Neural cell (in vitro differentiated cells): ENCODE measurements at regions not wholly inside any gene's neighbourhood (a gene's known extent, or its start where the extent isn't known, plus 50 kb on each side); places are given as distances from the start of the nearest gene placed in this dataset.

Source experiments
- H2AFZ ChIP-seq: fragments of 200-600, 300-800 bp; sonication (generic), shearing (Covaris generic); 2 replicates; pipeline ENCODE4 v1.6.0; 2014; ENCODE audit warnings: low read depth, mild to moderate bottlenecking, antibody characterized with exemption, low read length, moderate library complexity
- H3F3A ChIP-seq: fragments of 200-600 bp; shearing (Covaris generic); 2 replicates; pipeline ENCODE4 v1.6.1; 2016; ENCODE audit warnings: mild to moderate bottlenecking, moderate library complexity, mixed read lengths, antibody characterized with exemption, low read length; ENCODE audit not compliant: insufficient read depth, poor library complexity, severe bottlenecking
- H3K27ac ChIP-seq: fragments of 200-600, 300-800 bp; sonication (generic), shearing (Covaris generic); 2 replicates; pipeline ENCODE4 v1.5.1; 2014; ENCODE audit warnings: mild to moderate bottlenecking, low read length, moderate library complexity
- H3K27me3 ChIP-seq: fragments of 300-800, 200-600 bp; sonication (generic), shearing (Covaris generic); 2 replicates; pipeline ENCODE4 v1.6.0; 2014; ENCODE audit warnings: mild to moderate bottlenecking, low read depth, low read length, moderate library complexity; ENCODE audit not compliant: insufficient read depth
- H3K36me3 ChIP-seq: fragments of 300-800, 200-600 bp; sonication (generic), shearing (Covaris generic); 2 replicates; pipeline ENCODE4 v1.5.1; 2014; ENCODE audit warnings: mild to moderate bottlenecking, antibody characterized with exemption, low read length, moderate library complexity; ENCODE audit not compliant: insufficient read depth
- H3K4me2 ChIP-seq: fragments of 300-800, 200-600 bp; sonication (generic), shearing (Covaris generic); 2 replicates; pipeline ENCODE4 v1.6.0; 2014; ENCODE audit warnings: mild to moderate bottlenecking, low read length
- H3K4me3 ChIP-seq: fragments of 300-800, 200-600 bp; sonication (generic), shearing (Covaris generic); 2 replicates; pipeline ENCODE4 v1.5.1; 2014; ENCODE audit warnings: mild to moderate bottlenecking, low read length, moderate library complexity
- H3K79me2 ChIP-seq: fragments of 200-600 bp; shearing (Covaris generic); replicated peaks from 2 replicates; pipeline ENCODE4 v1.6.0; 2014; ENCODE audit warnings: mild to moderate bottlenecking, low read length, moderate library complexity; ENCODE audit not compliant: insufficient read depth
- H3K9ac ChIP-seq: fragments of 300-800, 200-600 bp; sonication (generic), shearing (Covaris generic); 2 replicates; pipeline ENCODE4 v1.6.1; 2016; ENCODE audit warnings: mild to moderate bottlenecking, low read length, mixed read lengths
- H3K9me2 ChIP-seq: fragments of 200-600 bp; shearing (Covaris generic); 2 replicates; pipeline ENCODE4 v1.6.1; 2016; ENCODE audit warnings: mild to moderate bottlenecking, low read length, mixed read lengths; ENCODE audit not compliant: insufficient read depth
- H3K9me3 ChIP-seq: fragments of 200-600, 300-800 bp; sonication (generic), shearing (Covaris generic); 2 replicates; pipeline ENCODE4 v1.6.1; 2016; ENCODE audit warnings: mild to moderate bottlenecking, mixed run types, low read length, moderate library complexity, mixed read lengths
- H4K20me1 ChIP-seq: fragments of 200-600 bp; shearing (Covaris generic); 2 replicates; pipeline ENCODE4 v1.6.1; 2016; ENCODE audit warnings: mild to moderate bottlenecking, mixed run types; ENCODE audit not compliant: insufficient read depth
- CTCF ChIP-seq: fragments of 450-650 bp; IDR thresholded peaks from 2 replicates; pipeline ENCODE4 v1.5.1; 2014; ENCODE audit warnings: antibody characterized with exemption, mild to moderate bottlenecking, moderate library complexity; ENCODE audit not compliant: poor library complexity, severe bottlenecking
- EP300 ChIP-seq: fragments of 450-650 bp; conservative IDR thresholded peaks from 2 replicates; pipeline ENCODE4 v1.6.1; 2014; ENCODE audit warnings: antibody characterized with exemption, mild to moderate bottlenecking, moderate library complexity; ENCODE audit not compliant: poor library complexity, severe bottlenecking
- EZH2 ChIP-seq: fragments of 200-600, 300-800 bp; shearing (Covaris generic), sonication (generic); IDR thresholded peaks from 2 replicates; pipeline ENCODE4 v1.6.1; 2014; ENCODE audit warnings: antibody characterized with exemption, low read length, borderline replicate concordance, mild to moderate bottlenecking; ENCODE audit not compliant: insufficient read depth, poor library complexity, severe bottlenecking
- MXI1 ChIP-seq: fragments of 450-650 bp; conservative IDR thresholded peaks from 2 replicates; pipeline ENCODE4 v1.6.1; 2014; ENCODE audit warnings: antibody characterized with exemption, mild to moderate bottlenecking; ENCODE audit not compliant: poor library complexity, severe bottlenecking
- POLR2AphosphoS5 ChIP-seq: IDR thresholded peaks from 2 replicates; pipeline ENCODE4 v1.6.1; 2012
- RAD21 ChIP-seq: fragments of 450-650 bp; conservative IDR thresholded peaks from 2 replicates; pipeline ENCODE4 v1.6.1; 2014; ENCODE audit warnings: antibody characterized with exemption, mild to moderate bottlenecking, moderate library complexity
- REST ChIP-seq: IDR thresholded peaks from 2 replicates; pipeline ENCODE4 v1.6.1; 2012; ENCODE audit warnings: borderline replicate concordance
- SMC3 ChIP-seq: fragments of 450-650 bp; conservative IDR thresholded peaks from 2 replicates; pipeline ENCODE4 v1.6.1; 2014; ENCODE audit warnings: antibody characterized with exemption, mild to moderate bottlenecking, moderate library complexity; ENCODE audit not compliant: poor library complexity
- TAF1 ChIP-seq: IDR thresholded peaks from 2 replicates; pipeline ENCODE4 v1.6.1; 2012; ENCODE audit warnings: low read depth

- H3K9me2 ChIP-seq = no peaks in the 10 kb centered on the region
- H3K4me3 ChIP-seq = no peak overlapping the region
- no peaks in the 10 kb centered on the region for H4K20me1 ChIP-seq
- no peaks in the 10 kb centered on the region for H3K27me3 ChIP-seq
- no peaks in the 10 kb centered on the region for H3K79me2 ChIP-seq
- H3K36me3 ChIP-seq = no peaks in the 10 kb centered on the region
- H3F3A ChIP-seq = no peaks in the 10 kb centered on the region
- TF ChIP-seq MXI1 (no peak), EP300 (no peak), POLR2AphosphoS5 (no peak)
- no peak overlapping the region for H3K27ac ChIP-seq
- H3K9me3 ChIP-seq = no peaks in the 10 kb centered on the region
- no peak overlapping the region for H2AFZ ChIP-seq
- H3K9ac ChIP-seq = no peak overlapping the region
- H3K4me2 ChIP-seq = no peak overlapping the region
Observed at GRCh38 chr17:6313835-6314234, 121.1 kb downstream of the AIPL1 start.

GRCh38 chr17:6306820-6307219 lies 128.1 kb downstream of the AIPL1 start:
- Histone ChIP-seq H3K9me2 (no peaks in the 10 kb centered on the region), H3K9me3 (no peaks in the 10 kb centered on the region), H3K27ac (no peak overlapping the region), H3F3A (no peaks in the 10 kb centered on the region), H3K36me3 (no peaks in the 10 kb centered on the region), H4K20me1 (no peaks in the 10 kb centered on the region), H2AFZ (no peak overlapping the region), H3K79me2 (no peaks in the 10 kb centered on the region), H3K27me3 (no peaks in the 10 kb centered on the region), H3K4me3 (no peak overlapping the region), H3K9ac (no peak overlapping the region), H3K4me2 (no peak overlapping the region)
- TF ChIP-seq RAD21 (no peak), MXI1 (no peak), REST (no peak), EP300 (no peak), SMC3 (no peak), TAF1 (no peak), EZH2 (no peak), CTCF (no peak), POLR2AphosphoS5 (no peak)
